Glutamatergic neuron (in vitro differentiated cells): ENCODE measurements at regions not wholly inside any gene's neighbourhood (a gene's known extent, or its start where the extent isn't known, plus 50 kb on each side); places are given as distances from the start of the nearest gene placed in this dataset.

Source experiments
- DNase-seq: peaks from one replicate; pipeline ENCODE4 v3.0.0; 2022
- H3K27ac Mint-ChIP-seq: one replicate; pipeline ENCODE4 v1.8.0; 2020; ENCODE audit warnings: mild to moderate bottlenecking, mixed read lengths, inconsistent platforms; ENCODE audit not compliant: unreplicated experiment
- H3K27me3 Mint-ChIP-seq: one replicate; pipeline ENCODE4 v1.8.0; 2020; ENCODE audit warnings: mild to moderate bottlenecking, moderate library complexity, mixed read lengths, inconsistent platforms; ENCODE audit not compliant: unreplicated experiment
- H3K36me3 Mint-ChIP-seq: one replicate; pipeline ENCODE4 v1.8.0; 2020; ENCODE audit warnings: mild to moderate bottlenecking, mixed read lengths, inconsistent platforms; ENCODE audit not compliant: unreplicated experiment
- H3K4me1 Mint-ChIP-seq: one replicate; pipeline ENCODE4 v1.8.0; 2020; ENCODE audit warnings: mild to moderate bottlenecking, low read depth, mixed read lengths, inconsistent platforms; ENCODE audit not compliant: unreplicated experiment
- H3K4me3 Mint-ChIP-seq: one replicate; pipeline ENCODE4 v1.8.0; 2020; ENCODE audit warnings: mild to moderate bottlenecking, mixed read lengths, inconsistent platforms; ENCODE audit not compliant: unreplicated experiment
- H3K9me3 Mint-ChIP-seq: one replicate; pipeline ENCODE4 v1.8.0; 2020; ENCODE audit warnings: mild to moderate bottlenecking, moderate library complexity, mixed read lengths, inconsistent platforms; ENCODE audit not compliant: unreplicated experiment
- CTCF ChIP-seq: fragments of 200-600 bp; sonication (generic); IDR thresholded peaks from one replicate; pipeline ENCODE4 v1.5.0; 2021; ENCODE audit not compliant: partially characterized antibody, unreplicated experiment

GRCh38 chr2:212903413-212903812 lies 248.0 kb downstream of the IKZF2 start:
- H3K36me3 Mint-ChIP-seq, result no peaks in the 10 kb centered on the region
- no peak overlapping the region for H3K27ac Mint-ChIP-seq
- H3K27me3 Mint-ChIP-seq, result peaks cover 4% of the 10 kb centered on the region
- H3K4me1 Mint-ChIP-seq, result no peaks in the 10 kb centered on the region
- H3K4me3 Mint-ChIP-seq, result no peak overlapping the region
- H3K9me3 Mint-ChIP-seq, result no peaks in the 10 kb centered on the region
- no peak for TF ChIP-seq CTCF
- DNase-seq, result no peak

- no peak overlapping the region for H3K27ac Mint-ChIP-seq
- TF ChIP-seq CTCF, result no peak
- H3K4me1 Mint-ChIP-seq, result no peaks in the 10 kb centered on the region
Measured at GRCh38 chr2:212902421-212902820, 249.0 kb downstream of the IKZF2 start.

GRCh38 chr2:212901604-212902275 lies 249.7 kb downstream of the IKZF2 start:
- no peak overlapping the region for H3K27ac Mint-ChIP-seq
- no peaks in the 10 kb centered on the region for H3K9me3 Mint-ChIP-seq
- H3K36me3 Mint-ChIP-seq, result no peaks in the 10 kb centered on the region
- no peaks in the 10 kb centered on the region for H3K4me1 Mint-ChIP-seq
- no peak for DNase-seq
- H3K27me3 Mint-ChIP-seq, result peaks cover 4% of the 10 kb centered on the region
- H3K4me3 Mint-ChIP-seq, result no peak overlapping the region
- no peak for TF ChIP-seq CTCF

More at GRCh38 chr2:212902421-212902820, 249.0 kb downstream of the IKZF2 start:
- no peak for DNase-seq
- H3K36me3 Mint-ChIP-seq, result no peaks in the 10 kb centered on the region
- H3K4me3 Mint-ChIP-seq, result no peak overlapping the region
- H3K27me3 Mint-ChIP-seq, result peaks cover 4% of the 10 kb centered on the region
- no peaks in the 10 kb centered on the region for H3K9me3 Mint-ChIP-seq

- Mint-ChIP-seq H3K27ac (no peak overlapping the region), H3K4me3 (no peak overlapping the region), H3K36me3 (no peaks in the 10 kb centered on the region), H3K27me3 (peaks cover 4% of the 10 kb centered on the region), H3K9me3 (no peaks in the 10 kb centered on the region), H3K4me1 (no peaks in the 10 kb centered on the region)
- TF ChIP-seq CTCF, result no peak
- DNase-seq, result no peak
Measured at GRCh38 chr2:212900715-212901114, 250.7 kb downstream of the IKZF2 start.

- no peak for DNase-seq
- no peaks in the 10 kb centered on the region for H3K9me3 Mint-ChIP-seq
- H3K27me3 Mint-ChIP-seq, result peaks cover 4% of the 10 kb centered on the region
- no peak overlapping the region for H3K4me3 Mint-ChIP-seq
- H3K4me1 Mint-ChIP-seq, result no peaks in the 10 kb centered on the region
- no peak overlapping the region for H3K27ac Mint-ChIP-seq
- H3K36me3 Mint-ChIP-seq, result no peaks in the 10 kb centered on the region
- TF ChIP-seq CTCF, result no peak
Measured at GRCh38 chr2:212898011-212898410, 253.4 kb downstream of the IKZF2 start.
